A673 (cell line): ENCODE measurements at regions not wholly inside any gene's neighbourhood (a gene's known extent, or its start where the extent isn't known, plus 50 kb on each side); places are given as distances from the start of the nearest gene placed in this dataset.

Source experiments
- BruUV-seq: library from RNA; stranded (reverse); fragments of 400-500 nt; replicated peaks from 2 replicates; lab custom pipeline; 2021; lab: Mats Ljungman, UMichigan
- CTCF ChIA-PET: fragments of 300-600 bp; sonication (Branson Sonifier 250); formaldehyde crosslinking; loops from one replicate; lab custom pipeline; 2022; ENCODE audit warnings: antibody characterized with exemption; lab: Charles Lee
- POLR2A ChIA-PET: fragments of 300-600 bp; sonication (Branson Sonifier 250); formaldehyde crosslinking; loops from one replicate; lab custom pipeline; 2022; ENCODE audit warnings: antibody characterized with exemption; ENCODE audit not compliant: low non-redundant PET; lab: Charles Lee
- DNase-seq: peaks from one replicate; pipeline ENCODE4 v3.0.0-alpha.2; 2015; ENCODE audit warnings: low spot score
- H3K27ac ChIP-seq: fragments of 200-600 bp; sonication (generic); 2 replicates; pipeline ENCODE4 v1.5.1; 2016; ENCODE audit warnings: mixed run types, low read depth, mild to moderate bottlenecking, mixed read lengths, antibody characterized with exemption, low read length; ENCODE audit not compliant: poor library complexity, severe bottlenecking
- H3K27me3 ChIP-seq: fragments of 200-600 bp; sonication (generic); replicated peaks from 2 replicates; pipeline ENCODE4 v1.6.1; 2017; ENCODE audit warnings: mixed run types, low read depth, mild to moderate bottlenecking, mixed read lengths, antibody characterized with exemption, low read length; ENCODE audit not compliant: insufficient read depth, poor library complexity
- H3K36me3 ChIP-seq: fragments of 200-600 bp; sonication (generic); 2 replicates; pipeline ENCODE4 v1.6.1; 2016; ENCODE audit warnings: mixed run types, mild to moderate bottlenecking, mixed read lengths, antibody characterized with exemption, low read length; ENCODE audit not compliant: insufficient read depth, poor library complexity, severe bottlenecking
- H3K4me1 ChIP-seq: fragments of 200-600 bp; sonication (generic); 2 replicates; pipeline ENCODE4 v1.6.1; 2017; ENCODE audit warnings: mixed run types, mild to moderate bottlenecking, mixed read lengths, antibody characterized with exemption, low read length; ENCODE audit not compliant: insufficient read depth, poor library complexity, severe bottlenecking
- H3K4me3 ChIP-seq: fragments of 200-600 bp; sonication (generic); 2 replicates; pipeline ENCODE4 v1.5.1; 2016; ENCODE audit warnings: low read depth, mixed run types, mild to moderate bottlenecking, mixed read lengths, low read length; ENCODE audit not compliant: poor library complexity, severe bottlenecking
- H3K9me3 ChIP-seq: fragments of 200-600 bp; sonication (generic); 2 replicates; pipeline ENCODE4 v1.6.1; 2016; ENCODE audit warnings: mixed run types, low read depth, mild to moderate bottlenecking, mixed read lengths, antibody characterized with exemption, low read length; ENCODE audit not compliant: poor library complexity, severe bottlenecking
- EZH2 ChIP-seq: fragments of 200-600 bp; sonication (generic); IDR thresholded peaks from 2 replicates; pipeline ENCODE4 v1.6.1; 2017; ENCODE audit warnings: borderline replicate concordance, low read depth, mild to moderate bottlenecking, mixed read lengths, antibody characterized with exemption, low read length; ENCODE audit not compliant: poor library complexity, severe bottlenecking
- intact Hi-C: fragments of 100-400 bp; cut with micrococcal nuclease; formaldehyde crosslinking; loops from one replicate; pipeline ENCODE4 v1.10.0; 2022; ENCODE audit not compliant: unreplicated experiment
- TF ChIP-seq, protein P1 (sequence below): fragments of 300-800, 200-600 bp; sonication (generic); conservative IDR thresholded peaks from 2 replicates; pipeline ENCODE4 v1.5.1; 2017; ENCODE audit warnings: low read depth, mild to moderate bottlenecking, antibody characterized with exemption, low read length, moderate library complexity, mixed read lengths

DNA sequence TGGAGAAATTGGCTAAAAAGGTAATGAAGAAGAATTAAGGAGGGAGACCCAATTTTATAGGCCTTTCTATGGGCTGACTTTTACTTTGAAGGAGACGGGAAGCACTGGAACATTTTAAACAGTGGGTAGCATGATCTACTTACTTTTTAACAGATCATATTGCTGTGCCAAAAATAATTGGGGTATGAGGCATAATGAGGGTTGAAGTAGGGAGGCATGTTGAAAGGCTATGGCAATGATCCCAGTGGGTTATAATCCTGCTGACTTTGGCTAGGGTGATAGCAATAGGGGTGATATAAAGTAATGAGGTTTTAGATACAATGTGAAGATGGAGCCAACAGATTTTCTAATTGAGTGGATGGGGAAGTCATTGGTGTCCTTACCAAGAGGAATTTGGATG is 73.2 kb downstream of the GPR37 start:
- Histone ChIP-seq H3K4me3 (no peak overlapping the region), H3K36me3 (no peaks in the 10 kb centered on the region), H3K27me3 (no peaks in the 10 kb centered on the region), H3K9me3 (no peaks in the 10 kb centered on the region), H3K27ac (no peak overlapping the region), H3K4me1 (no peaks in the 10 kb centered on the region)
- no TSS peak for BruUV-seq
- no peak for DNase-seq
- POLR2A ChIA-PET: no interaction called here
- no peak for TF ChIP-seq EZH2
- CTCF ChIA-PET: no interaction called here
- intact Hi-C loops: no loop called here

DNA sequence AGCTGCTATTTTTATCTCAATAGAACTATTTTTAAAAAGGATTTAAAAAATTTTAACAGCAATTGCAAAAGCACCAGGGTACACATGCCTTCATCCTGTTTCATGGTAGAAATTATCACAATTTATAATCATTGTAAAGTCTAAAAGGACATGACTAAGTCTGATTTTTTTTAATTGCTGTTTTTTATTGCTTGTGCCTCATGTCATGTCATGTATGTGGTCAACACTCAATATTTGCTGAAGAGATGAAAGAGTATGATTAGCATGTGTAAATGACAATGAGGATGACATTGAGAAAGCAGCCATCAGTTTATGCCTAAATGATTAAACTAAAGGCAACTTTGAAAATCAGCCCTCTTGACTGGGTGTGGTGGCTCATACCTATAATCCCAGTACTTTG is 74.8 kb downstream of the GPR37 start:
- no peak for TF ChIP-seq EZH2
- TF ChIP-seq, protein P1, sequence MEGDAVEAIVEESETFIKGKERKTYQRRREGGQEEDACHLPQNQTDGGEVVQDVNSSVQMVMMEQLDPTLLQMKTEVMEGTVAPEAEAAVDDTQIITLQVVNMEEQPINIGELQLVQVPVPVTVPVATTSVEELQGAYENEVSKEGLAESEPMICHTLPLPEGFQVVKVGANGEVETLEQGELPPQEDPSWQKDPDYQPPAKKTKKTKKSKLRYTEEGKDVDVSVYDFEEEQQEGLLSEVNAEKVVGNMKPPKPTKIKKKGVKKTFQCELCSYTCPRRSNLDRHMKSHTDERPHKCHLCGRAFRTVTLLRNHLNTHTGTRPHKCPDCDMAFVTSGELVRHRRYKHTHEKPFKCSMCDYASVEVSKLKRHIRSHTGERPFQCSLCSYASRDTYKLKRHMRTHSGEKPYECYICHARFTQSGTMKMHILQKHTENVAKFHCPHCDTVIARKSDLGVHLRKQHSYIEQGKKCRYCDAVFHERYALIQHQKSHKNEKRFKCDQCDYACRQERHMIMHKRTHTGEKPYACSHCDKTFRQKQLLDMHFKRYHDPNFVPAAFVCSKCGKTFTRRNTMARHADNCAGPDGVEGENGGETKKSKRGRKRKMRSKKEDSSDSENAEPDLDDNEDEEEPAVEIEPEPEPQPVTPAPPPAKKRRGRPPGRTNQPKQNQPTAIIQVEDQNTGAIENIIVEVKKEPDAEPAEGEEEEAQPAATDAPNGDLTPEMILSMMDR: no peak
- Histone ChIP-seq H3K9me3 (no peaks in the 10 kb centered on the region), H3K36me3 (no peaks in the 10 kb centered on the region), H3K4me3 (no peak overlapping the region), H3K27me3 (no peaks in the 10 kb centered on the region), H3K27ac (no peak overlapping the region), H3K4me1 (no peaks in the 10 kb centered on the region)
- BruUV-seq: no TSS peak
- POLR2A ChIA-PET: no interaction called here
- CTCF ChIA-PET: no interaction called here
- DNase-seq: no peak
- intact Hi-C loops: no loop called here

DNA sequence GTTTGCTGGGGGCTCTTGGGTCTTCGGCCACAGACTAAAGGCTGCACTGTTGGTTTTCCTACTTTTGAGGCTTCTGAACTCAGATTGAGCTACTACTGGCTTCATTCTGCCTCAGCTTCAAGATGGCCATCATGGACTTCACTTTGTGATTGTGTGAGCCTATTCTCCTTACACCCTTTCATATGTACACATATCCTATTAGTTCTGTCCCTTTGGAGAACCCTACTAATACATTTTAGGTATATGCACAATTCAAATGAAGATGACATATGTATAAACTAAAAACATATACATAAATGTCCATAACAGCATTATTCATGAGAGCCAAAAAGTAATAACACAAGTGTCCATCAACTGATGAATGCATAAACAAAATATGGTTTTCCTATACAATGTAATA is 75.7 kb downstream of the GPR37 start:
- TF ChIP-seq, protein P1: no peak
- TF ChIP-seq EZH2: no peak
- DNase-seq: no peak
- Histone ChIP-seq H3K9me3 (no peaks in the 10 kb centered on the region), H3K27me3 (no peaks in the 10 kb centered on the region), H3K27ac (no peak overlapping the region), H3K36me3 (no peaks in the 10 kb centered on the region), H3K4me3 (no peak overlapping the region), H3K4me1 (no peaks in the 10 kb centered on the region)
- ChIA-PET CTCF (no interaction called here), POLR2A (no interaction called here)
- no TSS peak for BruUV-seq
- intact Hi-C loops: no loop called here

DNA sequence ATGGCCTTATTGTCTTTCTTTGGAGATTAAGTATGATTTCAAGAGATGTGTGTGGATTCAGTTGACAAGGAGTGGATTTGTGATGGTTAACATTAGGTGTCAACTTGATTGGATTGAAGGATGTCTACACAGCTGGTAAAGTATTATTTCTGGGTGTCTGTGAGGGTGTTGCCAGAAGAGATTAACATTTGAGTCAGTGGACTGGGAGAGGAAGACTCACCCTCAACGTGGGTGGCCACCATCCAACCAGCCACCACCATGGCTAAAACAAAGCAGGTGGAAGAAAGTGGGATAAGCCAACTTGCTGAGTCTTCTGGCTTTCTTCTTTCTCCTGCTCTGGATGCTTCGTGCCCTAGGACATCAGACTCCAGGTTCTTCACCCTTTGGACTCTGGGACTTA is 76.1 kb downstream of the GPR37 start:
- no peak overlapping the region for H3K27ac ChIP-seq
- no peaks in the 10 kb centered on the region for H3K9me3 ChIP-seq
- no TSS peak for BruUV-seq
- CTCF ChIA-PET: no interaction called here
- DNase-seq: no peak
- TF ChIP-seq EZH2: no peak
- TF ChIP-seq, protein P1: no peak
- POLR2A ChIA-PET: no interaction called here
- no peaks in the 10 kb centered on the region for H3K27me3 ChIP-seq
- no peaks in the 10 kb centered on the region for H3K36me3 ChIP-seq
- no peak overlapping the region for H3K4me3 ChIP-seq
- intact Hi-C loops: no loop called here
- H3K4me1 ChIP-seq: no peaks in the 10 kb centered on the region
